ENCODE measurements at regions not wholly inside any gene's neighbourhood (a gene's known extent, or its start where the extent isn't known, plus 50 kb on each side); places are given as distances from the start of the nearest gene placed in this dataset.

- 51 to 59% (median 55%) methylated on average over 2 of the region's 2 CpGs for WGBS, 3 donors
- TF ChIP-seq CTCF (IDR thresholded peaks at IDR 0.05) (no peak), POLR2A (IDR thresholded peaks at IDR 0.05) (no peak), EP300 (IDR thresholded peaks at IDR 0.05) (no peak)
- no peak overlapping the region for H3K27ac ChIP-seq
- no peaks in the 10 kb centered on the region for H3K9me3 ChIP-seq
- no peaks in the 10 kb centered on the region for H3K27me3 ChIP-seq
- no peak for DNase-seq
- H3K36me3 ChIP-seq: no peaks in the 10 kb centered on the region
- no peaks in the 10 kb centered on the region for H3K4me1 ChIP-seq (ENCODE audit: insufficient read depth)
- H3K4me3 ChIP-seq: no peak overlapping the region
- intact Hi-C loops (cut with DNase I): no loop called here
These were observed 156.1 kb downstream of the PIK3R1 start for GRCh38 chr5:68371607-68372006.

DNA sequence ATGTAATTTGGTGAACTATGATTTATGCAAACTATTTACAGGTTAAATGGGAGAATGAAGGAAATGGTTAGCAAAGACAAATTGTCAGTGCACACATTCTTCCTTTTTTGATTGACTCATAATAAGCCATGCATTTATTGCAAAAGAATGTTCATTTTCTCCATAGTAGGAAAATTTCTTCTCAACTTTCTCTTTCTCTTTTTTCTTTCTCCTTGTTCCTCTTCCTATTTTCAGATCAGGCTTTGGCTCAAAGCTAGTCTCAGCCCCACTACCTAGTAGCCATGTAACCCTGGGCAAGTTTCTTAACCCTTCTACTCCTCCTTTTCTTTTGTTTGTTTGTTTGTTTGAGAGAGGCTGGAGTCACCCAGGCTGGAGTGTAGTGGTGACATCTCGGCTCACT lies 156.6 kb downstream of the PIK3R1 start:
- TF ChIP-seq CTCF (IDR thresholded peaks at IDR 0.05) (no peak), EP300 (IDR thresholded peaks at IDR 0.05) (no peak), POLR2A (IDR thresholded peaks at IDR 0.05) (no peak)
- no peak overlapping the region for H3K4me3 ChIP-seq
- no peaks in the 10 kb centered on the region for H3K4me1 ChIP-seq (ENCODE audit: insufficient read depth)
- intact Hi-C loops (cut with DNase I): no loop called here
- 95 to 100% (median 100%) methylated on average over 1 of the region's 1 CpG for WGBS, 3 donors
- no peak for DNase-seq
- H3K36me3 ChIP-seq: no peaks in the 10 kb centered on the region
- H3K27ac ChIP-seq: no peak overlapping the region
- H3K27me3 ChIP-seq: no peaks in the 10 kb centered on the region
- H3K9me3 ChIP-seq: no peaks in the 10 kb centered on the region

DNA sequence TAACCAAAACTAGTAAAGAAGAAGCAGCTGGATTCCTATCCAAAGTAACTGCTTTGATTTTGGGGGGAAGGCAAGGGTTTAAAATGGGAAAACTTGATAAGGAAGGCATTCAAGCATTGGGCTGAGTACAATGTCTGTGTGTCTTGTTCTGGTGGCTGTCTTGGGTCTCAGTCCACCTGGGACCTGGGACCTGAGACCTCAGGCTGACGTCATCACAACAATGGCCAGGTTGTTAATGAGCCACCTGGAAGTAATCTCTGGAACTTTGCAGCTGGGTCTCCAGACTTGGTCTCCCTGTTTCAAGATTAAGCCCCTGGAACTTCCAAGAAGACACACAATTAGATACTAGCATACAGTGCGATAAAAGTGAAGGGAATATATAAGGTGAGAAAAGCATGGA lies 157.5 kb downstream of the PIK3R1 start:
- DNase-seq: no peak

DNA sequence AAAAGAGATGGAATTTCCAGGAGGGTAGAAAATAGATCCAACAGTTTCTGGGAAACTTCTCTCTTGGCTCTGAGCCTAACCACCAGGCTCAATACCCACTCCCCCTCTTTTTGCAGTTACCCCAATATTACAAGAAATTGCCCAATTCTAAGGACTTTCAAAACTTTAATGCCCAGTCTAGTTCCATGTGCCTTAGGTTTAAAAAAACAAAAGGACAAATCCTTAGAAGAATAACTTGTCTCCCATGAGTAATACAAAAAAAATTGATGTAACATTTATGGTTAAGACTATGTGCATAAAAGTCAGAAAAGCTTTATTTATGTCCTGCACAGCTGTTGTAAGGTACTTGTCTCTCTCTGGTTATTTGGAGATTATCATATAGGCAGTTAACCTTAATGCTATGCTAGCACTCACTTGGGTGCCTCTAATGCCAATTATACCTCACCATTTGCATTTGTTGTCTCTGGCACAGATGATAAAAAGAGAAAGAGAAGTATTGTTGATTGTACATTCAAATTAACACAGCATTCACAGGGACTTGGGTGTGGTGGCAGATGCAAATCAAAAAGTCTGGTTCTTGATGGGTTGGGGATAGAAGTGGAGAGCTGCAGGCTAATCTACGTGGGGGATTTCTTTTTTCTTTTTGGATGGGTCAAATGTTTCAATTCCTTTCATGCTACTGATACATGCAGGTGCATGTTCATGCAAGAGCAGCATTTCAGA lies 159.4 kb downstream of the PIK3R1 start:
- no peak for DNase-seq
- WGBS, 3 donors: 87 to 97% (median 91%) methylated on average over 1 of the region's 1 CpG
- intact Hi-C loops (cut with DNase I): no loop called here
- TF ChIP-seq CTCF (IDR thresholded peaks at IDR 0.05): no peak
- no peak for TF ChIP-seq EP300 (IDR thresholded peaks at IDR 0.05)
- no peak for TF ChIP-seq POLR2A (IDR thresholded peaks at IDR 0.05)
- no peaks in the 10 kb centered on the region for H3K27me3 ChIP-seq
- no peaks in the 10 kb centered on the region for H3K36me3 ChIP-seq
- H3K27ac ChIP-seq: no peak overlapping the region
- H3K4me1 ChIP-seq (ENCODE audit: insufficient read depth): no peaks in the 10 kb centered on the region
- no peaks in the 10 kb centered on the region for H3K9me3 ChIP-seq
- no peak overlapping the region for H3K4me3 ChIP-seq

More for the DNA sequence above, 157.5 kb downstream of the PIK3R1 start:
- Histone ChIP-seq H3K4me3 (no peak overlapping the region), H3K27ac (no peak overlapping the region), H3K4me1 (ENCODE audit: insufficient read depth) (no peaks in the 10 kb centered on the region), H3K27me3 (no peaks in the 10 kb centered on the region), H3K9me3 (no peaks in the 10 kb centered on the region), H3K36me3 (no peaks in the 10 kb centered on the region)
- TF ChIP-seq EP300 (IDR thresholded peaks at IDR 0.05) (no peak), CTCF (IDR thresholded peaks at IDR 0.05) (no peak), POLR2A (IDR thresholded peaks at IDR 0.05) (no peak)
- intact Hi-C loops (cut with DNase I): no loop called here
- 92 to 96% (median 93%) methylated on average over 2 of the region's 2 CpGs for WGBS, 3 donors

All from ovary (tissue), 7 donors.